Osteoblast (primary cell): ENCODE measurements at regions not wholly inside any gene's neighbourhood (a gene's known extent, or its start where the extent isn't known, plus 50 kb on each side); places are given as distances from the start of the nearest gene placed in this dataset.

Experiments used
- DNase-seq: peaks from one replicate; pipeline ENCODE4 v3.0.0; 2011; ENCODE audit warnings: low spot score, mixed read lengths; ENCODE audit not compliant: insufficient read length; ENCODE audit errors: missing footprints
- H2AFZ ChIP-seq: 2 replicates; pipeline ENCODE4 v1.6.0; 2011; ENCODE audit warnings: mild to moderate bottlenecking, low read length
- H3K27ac ChIP-seq: 2 replicates; pipeline ENCODE4 v1.5.1; 2011; ENCODE audit warnings: mild to moderate bottlenecking, low read depth, low read length, moderate library complexity
- H3K27me3 ChIP-seq: 2 replicates; pipeline ENCODE4 v1.6.0; 2012; ENCODE audit warnings: mild to moderate bottlenecking, control low read depth, inconsistent platforms, low read length, moderate library complexity; ENCODE audit not compliant: insufficient read depth
- H3K36me3 ChIP-seq: 2 replicates; pipeline ENCODE4 v1.5.1; 2011; ENCODE audit warnings: mild to moderate bottlenecking, low read length, control low read depth, moderate library complexity; ENCODE audit not compliant: insufficient read depth
- H3K4me1 ChIP-seq: 2 replicates; pipeline ENCODE4 v1.5.1; 2011; ENCODE audit warnings: mild to moderate bottlenecking, low read length, control low read depth, moderate library complexity; ENCODE audit not compliant: insufficient read depth
- H3K4me2 ChIP-seq: 2 replicates; pipeline ENCODE4 v1.6.0; 2011; ENCODE audit warnings: mild to moderate bottlenecking, low read length; ENCODE audit not compliant: insufficient read depth
- H3K4me3 ChIP-seq: fragments of 200-600 bp; sonication (generic); 3 replicates; pipeline ENCODE4 v1.5.1; 2012; ENCODE audit warnings: mild to moderate bottlenecking, low read length, inconsistent platforms; ENCODE audit not compliant: insufficient read depth
- H3K79me2 ChIP-seq: 2 replicates; pipeline ENCODE4 v1.6.0; 2012; ENCODE audit warnings: mild to moderate bottlenecking, low read length, control low read depth, inconsistent platforms; ENCODE audit not compliant: insufficient read depth
- H3K9me3 ChIP-seq: 2 replicates; pipeline ENCODE4 v1.5.1; 2011; ENCODE audit warnings: low read depth, low read length, control low read depth
- H4K20me1 ChIP-seq: 2 replicates; pipeline ENCODE4 v1.6.0; 2012; ENCODE audit warnings: mild to moderate bottlenecking, low read length, control low read depth; ENCODE audit not compliant: insufficient read depth
- CTCF ChIP-seq: IDR thresholded peaks from 2 replicates; pipeline ENCODE4 v1.5.1; 2011; ENCODE audit warnings: mild to moderate bottlenecking, low read depth, low read length, moderate library complexity; ENCODE audit errors: extremely low read depth

- no peak for DNase-seq
- Histone ChIP-seq H2AFZ (no peak overlapping the region), H3K79me2 (no peaks in the 10 kb centered on the region), H3K9me3 (peaks cover 3% of the 10 kb centered on the region), H3K4me2 (no peak overlapping the region), H3K4me1 (no peaks in the 10 kb centered on the region), H3K4me3 (no peak overlapping the region), H3K27me3 (no peaks in the 10 kb centered on the region), H3K36me3 (no peaks in the 10 kb centered on the region), H3K27ac (no peak overlapping the region), H4K20me1 (no peaks in the 10 kb centered on the region)
- TF ChIP-seq CTCF = no peak
Measured at GRCh38 chr3:5731100-5731499, 543.6 kb downstream of the EDEM1 start.

GRCh38 chr3:5732081-5732480 is 544.6 kb downstream of the EDEM1 start:
- Histone ChIP-seq H3K4me3 (no peak overlapping the region), H3K4me2 (no peak overlapping the region), H3K4me1 (no peaks in the 10 kb centered on the region), H3K27ac (no peak overlapping the region), H3K79me2 (no peaks in the 10 kb centered on the region), H3K36me3 (no peaks in the 10 kb centered on the region), H4K20me1 (no peaks in the 10 kb centered on the region), H2AFZ (no peak overlapping the region), H3K9me3 (peaks cover 3% of the 10 kb centered on the region), H3K27me3 (no peaks in the 10 kb centered on the region)
- no peak for TF ChIP-seq CTCF
- no peak for DNase-seq

GRCh38 chr3:5733995-5734394 is 546.5 kb downstream of the EDEM1 start:
- peaks cover 3% of the 10 kb centered on the region for H3K9me3 ChIP-seq
- H3K4me2 ChIP-seq = no peak overlapping the region
- no peaks in the 10 kb centered on the region for H3K4me1 ChIP-seq
- H3K4me3 ChIP-seq = no peak overlapping the region
- H3K27ac ChIP-seq = no peak overlapping the region
- TF ChIP-seq CTCF = no peak
- H3K27me3 ChIP-seq = no peaks in the 10 kb centered on the region
- no peaks in the 10 kb centered on the region for H4K20me1 ChIP-seq
- H2AFZ ChIP-seq = no peak overlapping the region
- no peaks in the 10 kb centered on the region for H3K36me3 ChIP-seq
- no peaks in the 10 kb centered on the region for H3K79me2 ChIP-seq
- DNase-seq = no peak

GRCh38 chr3:5735896-5736295 is 548.4 kb downstream of the EDEM1 start:
- Histone ChIP-seq H3K9me3 (peaks cover 3% of the 10 kb centered on the region), H3K4me3 (no peak overlapping the region), H3K27ac (no peak overlapping the region), H2AFZ (no peak overlapping the region), H3K4me2 (no peak overlapping the region), H3K36me3 (no peaks in the 10 kb centered on the region), H4K20me1 (no peaks in the 10 kb centered on the region), H3K4me1 (no peaks in the 10 kb centered on the region), H3K79me2 (no peaks in the 10 kb centered on the region), H3K27me3 (no peaks in the 10 kb centered on the region)
- DNase-seq = no peak
- TF ChIP-seq CTCF = no peak
